GM10266 (cell line): ENCODE measurements at regions not wholly inside any gene's neighbourhood (a gene's known extent, or its start where the extent isn't known, plus 50 kb on each side); places are given as distances from the start of the nearest gene placed in this dataset.

Experiments
- DNase-seq: peaks from one replicate; pipeline ENCODE4 v3.0.0; 2012; ENCODE audit errors: extremely low spot score
- TF ChIP-seq, protein P1 (sequence below): IDR thresholded peaks from 2 replicates; pipeline ENCODE4 v1.5.1; 2012; ENCODE audit warnings: mild to moderate bottlenecking, low read depth; ENCODE audit not compliant: control insufficient read depth, insufficient read depth; ENCODE audit errors: missing control alignments

DNA sequence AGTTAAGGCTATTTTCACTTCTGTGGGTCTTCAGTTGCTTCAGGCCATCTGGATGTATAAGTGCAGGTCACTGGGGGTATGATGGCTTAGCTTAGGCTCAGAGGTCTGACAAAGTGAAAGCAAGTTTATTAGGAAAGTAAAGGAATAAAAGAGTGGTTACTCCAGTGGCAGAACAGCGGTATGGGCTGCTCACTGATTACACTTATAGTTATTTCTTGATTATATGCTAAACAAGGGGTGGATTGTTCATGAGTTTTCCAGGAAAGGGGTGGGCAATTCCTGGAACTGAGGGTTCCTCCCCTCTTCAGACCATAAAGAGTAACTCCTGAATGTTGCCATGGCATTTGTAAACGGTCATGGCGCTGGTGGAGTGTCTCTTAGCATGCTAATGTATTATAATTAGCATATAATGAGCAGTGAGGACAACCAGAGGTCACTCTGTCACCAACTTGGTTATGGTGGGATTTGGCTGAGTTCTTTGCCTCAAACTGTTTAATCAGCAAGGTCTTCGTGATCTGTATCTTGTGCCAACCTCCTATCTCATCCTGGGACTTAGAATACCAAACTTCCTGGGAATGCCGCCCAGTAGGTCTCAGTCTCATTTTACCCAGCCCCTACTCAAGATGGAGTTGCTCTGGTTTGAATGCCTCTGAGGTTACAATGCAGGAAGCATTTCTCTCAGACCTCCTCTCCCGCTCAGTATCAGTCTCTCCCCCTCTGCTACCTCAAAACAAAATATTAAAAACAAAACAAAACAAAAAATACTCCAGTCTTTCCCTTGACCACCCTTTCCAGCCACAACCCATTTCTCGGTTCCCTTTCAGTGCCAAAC is 71.3 kb upstream of the SLC22A11 start:
- no peak for DNase-seq
- TF ChIP-seq, protein P1, sequence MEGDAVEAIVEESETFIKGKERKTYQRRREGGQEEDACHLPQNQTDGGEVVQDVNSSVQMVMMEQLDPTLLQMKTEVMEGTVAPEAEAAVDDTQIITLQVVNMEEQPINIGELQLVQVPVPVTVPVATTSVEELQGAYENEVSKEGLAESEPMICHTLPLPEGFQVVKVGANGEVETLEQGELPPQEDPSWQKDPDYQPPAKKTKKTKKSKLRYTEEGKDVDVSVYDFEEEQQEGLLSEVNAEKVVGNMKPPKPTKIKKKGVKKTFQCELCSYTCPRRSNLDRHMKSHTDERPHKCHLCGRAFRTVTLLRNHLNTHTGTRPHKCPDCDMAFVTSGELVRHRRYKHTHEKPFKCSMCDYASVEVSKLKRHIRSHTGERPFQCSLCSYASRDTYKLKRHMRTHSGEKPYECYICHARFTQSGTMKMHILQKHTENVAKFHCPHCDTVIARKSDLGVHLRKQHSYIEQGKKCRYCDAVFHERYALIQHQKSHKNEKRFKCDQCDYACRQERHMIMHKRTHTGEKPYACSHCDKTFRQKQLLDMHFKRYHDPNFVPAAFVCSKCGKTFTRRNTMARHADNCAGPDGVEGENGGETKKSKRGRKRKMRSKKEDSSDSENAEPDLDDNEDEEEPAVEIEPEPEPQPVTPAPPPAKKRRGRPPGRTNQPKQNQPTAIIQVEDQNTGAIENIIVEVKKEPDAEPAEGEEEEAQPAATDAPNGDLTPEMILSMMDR, result no peak

- no peak for DNase-seq
- TF ChIP-seq, protein P1, result no peak
Measured at GRCh38 chr11:64485074-64485473, 70.7 kb upstream of the SLC22A11 start.

GRCh38 chr11:64489831-64490441 is 65.8 kb upstream of the SLC22A11 start:
- TF ChIP-seq, protein P1, result peak; percentile 71
- peak; percentile 54 for DNase-seq

- no peak for DNase-seq
- TF ChIP-seq, protein P1, result no peak
Measured at GRCh38 chr11:64490562-64491216, 65.1 kb upstream of the SLC22A11 start.

GRCh38 chr11:64492561-64492960 is 63.2 kb upstream of the SLC22A11 start:
- DNase-seq, result no peak
- TF ChIP-seq, protein P1, result no peak

DNA sequence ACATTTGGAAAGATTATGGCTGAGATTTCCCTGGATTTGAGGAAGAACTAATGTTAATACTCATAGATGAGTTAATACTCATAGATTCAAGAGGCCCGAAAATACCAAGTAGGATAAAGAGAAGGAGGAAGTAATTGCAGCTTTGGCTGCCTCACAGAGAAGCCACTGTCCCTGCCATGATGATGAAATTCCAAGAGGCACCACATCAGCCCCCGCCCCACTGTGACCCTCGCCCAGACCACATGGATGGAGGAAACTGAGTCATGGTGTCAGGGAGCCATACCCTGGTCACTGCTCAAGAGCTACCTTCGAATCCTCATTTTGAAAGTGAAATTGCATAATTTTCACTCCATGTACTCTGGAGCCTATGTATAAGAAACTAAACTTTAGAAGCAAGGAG is 57.6 kb upstream of the SLC22A11 start:
- DNase-seq, result no peak
- TF ChIP-seq, protein P1, result no peak

GRCh38 chr11:64499261-64500004 is 56.3 kb upstream of the SLC22A11 start:
- DNase-seq, result no peak
- TF ChIP-seq, protein P1, result no peak
